Rectal smooth muscle tissue (tissue), 1 donor: ENCODE measurements at regions not wholly inside any gene's neighbourhood (a gene's known extent, or its start where the extent isn't known, plus 50 kb on each side); places are given as distances from the start of the nearest gene placed in this dataset.
"Not testable (repeated sequence)": the region's sequence is repeated elsewhere in the genome, so short reads cannot be mapped to it uniquely, and the experiment has no call there.

Experiments
- H3K27ac ChIP-seq: one replicate; pipeline ENCODE4 v1.7.0; 2013; ENCODE audit warnings: low read depth, low read length, inconsistent platforms
- H3K27me3 ChIP-seq: one replicate; pipeline ENCODE4 v1.7.0; 2013; ENCODE audit warnings: low read length; ENCODE audit not compliant: control insufficient read depth, insufficient read depth
- H3K36me3 ChIP-seq: one replicate; pipeline ENCODE4 v1.7.0; 2013; ENCODE audit warnings: low read length; ENCODE audit not compliant: control insufficient read depth, insufficient read depth
- H3K4me1 ChIP-seq: one replicate; pipeline ENCODE4 v1.7.0; 2013; ENCODE audit warnings: low read length; ENCODE audit not compliant: control insufficient read depth, insufficient read depth
- H3K4me3 ChIP-seq: one replicate; pipeline ENCODE4 v1.7.0; 2013; ENCODE audit warnings: low read length
- H3K9ac ChIP-seq: one replicate; pipeline ENCODE4 v1.7.0; 2013; ENCODE audit warnings: low read length

DNA sequence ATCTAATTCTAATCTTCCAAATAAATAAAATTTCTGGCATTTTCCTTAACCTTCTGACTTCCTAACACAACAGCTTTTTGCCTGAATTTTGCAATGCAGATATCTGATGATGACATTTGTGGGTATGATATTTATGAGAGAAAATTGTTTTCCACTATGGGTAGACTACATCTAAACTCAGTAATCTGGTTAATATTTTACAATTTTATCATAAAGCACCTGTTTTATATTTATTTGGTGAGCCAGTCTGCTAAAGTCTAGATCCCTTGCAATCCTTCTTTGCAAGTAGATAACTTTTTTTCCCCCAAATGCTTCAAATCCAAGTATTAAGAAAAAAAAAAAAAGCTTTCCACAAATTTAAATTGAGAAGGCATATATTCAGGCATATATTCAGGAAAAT is 246.2 kb upstream of the DAB2 start:
- Histone ChIP-seq H3K9ac (no peak overlapping the region), H3K27ac (no peak overlapping the region), H3K36me3 (no peaks in the 10 kb centered on the region), H3K4me3 (no peak overlapping the region), H3K27me3 (no peaks in the 10 kb centered on the region), H3K4me1 (no peaks in the 10 kb centered on the region)

DNA sequence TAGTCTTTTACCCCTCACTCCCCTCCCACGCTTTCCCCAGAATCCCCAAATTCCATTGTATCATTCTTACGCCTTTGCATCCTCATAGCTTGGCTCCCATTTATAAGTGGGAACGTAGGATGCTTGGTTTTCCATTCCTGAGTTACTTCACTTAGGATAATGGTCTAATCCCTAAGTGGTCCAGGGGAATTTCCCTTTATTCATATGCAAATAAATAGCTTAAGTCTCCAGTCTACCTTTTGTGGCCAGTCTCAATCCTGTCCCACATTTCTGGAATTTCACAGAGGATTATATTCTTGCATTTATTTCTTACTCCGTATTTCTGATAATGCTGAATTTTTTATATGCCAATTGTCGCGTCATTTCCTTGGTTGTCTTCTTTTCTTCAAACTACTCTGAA is 245.6 kb upstream of the DAB2 start:
- no peak overlapping the region for H3K27ac ChIP-seq
- no peaks in the 10 kb centered on the region for H3K27me3 ChIP-seq
- H3K9ac ChIP-seq, result no peak overlapping the region
- no peaks in the 10 kb centered on the region for H3K4me1 ChIP-seq
- H3K36me3 ChIP-seq, result no peaks in the 10 kb centered on the region
- H3K4me3 ChIP-seq, result no peak overlapping the region

- Histone ChIP-seq H3K36me3 (no peaks in the 10 kb centered on the region), H3K4me1 (no peaks in the 10 kb centered on the region), H3K27me3 (no peaks in the 10 kb centered on the region), H3K9ac (no peak overlapping the region), H3K4me3 (no peak overlapping the region), H3K27ac (no peak overlapping the region)
These were observed 244.2 kb upstream of the DAB2 start for GRCh38 chr5:39668980-39669379.

DNA sequence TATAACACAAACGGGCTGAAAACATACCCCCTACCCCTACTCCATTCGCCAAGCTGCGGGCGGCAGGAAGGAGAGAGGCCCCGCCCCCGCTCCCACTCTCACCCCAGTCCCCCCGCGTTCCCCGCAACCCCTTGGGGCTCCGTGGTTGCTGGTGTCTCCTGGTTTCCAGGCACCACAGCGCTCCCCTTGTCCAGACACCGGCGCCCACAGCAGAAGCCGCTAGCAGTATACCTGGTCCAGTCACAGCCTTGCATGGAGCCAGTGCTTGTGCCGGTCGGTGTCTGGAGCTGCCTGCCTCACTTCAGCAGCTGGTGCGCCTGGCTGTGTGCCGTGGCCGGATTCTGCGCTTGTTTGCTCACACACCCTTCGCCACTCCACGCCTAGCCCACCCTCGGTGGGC is 240.5 kb upstream of the DAB2 start:
- H3K27me3 ChIP-seq, result no peaks in the 10 kb centered on the region
- H3K27ac ChIP-seq, result no peak overlapping the region
- H3K4me3 ChIP-seq, result no peak overlapping the region
- no peaks in the 10 kb centered on the region for H3K4me1 ChIP-seq
- H3K9ac ChIP-seq, result no peak overlapping the region
- H3K36me3 ChIP-seq, result no peaks in the 10 kb centered on the region

DNA sequence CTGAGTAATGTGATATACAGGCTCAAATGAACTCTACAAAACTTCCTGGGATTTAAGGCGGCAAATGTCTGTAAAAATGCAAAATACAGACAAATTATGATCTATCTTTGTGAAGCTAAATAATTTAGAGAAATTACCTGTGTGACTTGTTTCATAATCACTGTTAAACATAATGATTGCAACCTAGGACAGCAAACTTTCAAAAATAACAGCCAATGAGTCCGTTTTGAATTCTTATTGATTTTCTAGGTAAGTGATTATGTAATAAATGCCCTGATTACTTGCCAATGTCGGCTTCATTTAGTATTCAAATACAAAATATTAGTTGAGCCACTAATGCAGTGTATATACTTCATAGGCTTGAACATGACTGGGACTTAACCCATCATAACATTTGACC is 238.2 kb upstream of the DAB2 start:
- H3K4me1 ChIP-seq, result no peaks in the 10 kb centered on the region
- H3K4me3 ChIP-seq, result no peak overlapping the region
- no peak overlapping the region for H3K27ac ChIP-seq
- H3K9ac ChIP-seq, result no peak overlapping the region
- H3K27me3 ChIP-seq, result no peaks in the 10 kb centered on the region
- no peaks in the 10 kb centered on the region for H3K36me3 ChIP-seq

GRCh38 chr5:39661026-39661779 is 236.4 kb upstream of the DAB2 start:
- no peaks in the 10 kb centered on the region for H3K27me3 ChIP-seq
- H3K4me3 ChIP-seq, result no peak overlapping the region
- no peaks in the 10 kb centered on the region for H3K36me3 ChIP-seq
- no peaks in the 10 kb centered on the region for H3K4me1 ChIP-seq
- H3K9ac ChIP-seq, result no peak overlapping the region
- H3K27ac ChIP-seq, result no peak overlapping the region

DNA sequence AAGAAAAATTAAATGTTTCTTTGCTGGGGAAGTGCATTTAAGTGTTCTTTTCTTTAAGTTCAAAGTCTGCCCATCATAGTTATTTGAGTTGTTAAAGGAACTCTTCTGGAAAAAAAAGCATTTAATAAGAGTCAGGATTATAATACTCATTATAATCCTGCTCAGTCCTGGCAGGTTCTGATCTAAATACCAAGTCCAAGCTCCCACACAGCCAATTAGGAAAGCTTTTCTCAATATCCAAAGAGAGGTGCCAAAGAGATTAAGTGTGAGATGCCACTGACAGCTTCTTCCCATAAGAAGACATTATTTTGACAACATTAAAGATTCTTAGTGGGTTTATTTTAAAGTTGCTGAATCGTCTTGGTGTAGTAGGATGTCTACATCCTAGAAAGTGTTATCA is 235.2 kb upstream of the DAB2 start:
- no peak overlapping the region for H3K9ac ChIP-seq
- H3K4me3 ChIP-seq, result no peak overlapping the region
- no peak overlapping the region for H3K27ac ChIP-seq
- H3K27me3 ChIP-seq, result no peaks in the 10 kb centered on the region
- H3K36me3 ChIP-seq, result no peaks in the 10 kb centered on the region
- no peaks in the 10 kb centered on the region for H3K4me1 ChIP-seq

DNA sequence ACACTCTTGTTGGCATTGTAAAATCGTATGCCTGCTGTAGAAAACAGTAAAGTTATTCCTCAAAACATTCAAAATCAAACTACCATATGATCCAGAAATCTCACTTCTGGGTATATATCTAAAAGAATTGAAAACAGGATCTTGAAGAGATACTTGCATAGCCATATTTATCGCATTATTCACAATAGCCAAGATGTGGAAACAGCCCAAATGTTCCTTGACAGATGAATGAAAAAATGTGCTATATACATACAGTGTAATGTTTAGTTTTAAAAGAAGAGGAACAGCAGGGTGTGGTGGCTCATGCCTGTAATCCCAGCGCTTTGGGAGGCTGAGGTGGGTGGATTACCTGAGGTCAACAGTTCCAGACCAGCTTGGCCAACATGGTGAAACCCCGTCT is 234.1 kb upstream of the DAB2 start:
- no peaks in the 10 kb centered on the region for H3K36me3 ChIP-seq
- no peaks in the 10 kb centered on the region for H3K27me3 ChIP-seq
- H3K27ac ChIP-seq, result no peak overlapping the region
- no peak overlapping the region for H3K4me3 ChIP-seq
- H3K4me1 ChIP-seq, result no peaks in the 10 kb centered on the region
- H3K9ac ChIP-seq, result no peak overlapping the region

GRCh38 chr5:39657943-39658342 is 233.2 kb upstream of the DAB2 start:
- Histone ChIP-seq H3K9ac (no peak overlapping the region), H3K4me1 (no peaks in the 10 kb centered on the region), H3K36me3 (no peaks in the 10 kb centered on the region), H3K27me3 (no peaks in the 10 kb centered on the region), H3K4me3 (no peak overlapping the region), H3K27ac (no peak overlapping the region)

- Histone ChIP-seq H3K36me3 (no peaks in the 10 kb centered on the region), H3K27me3 (no peaks in the 10 kb centered on the region), H3K9ac (no peak overlapping the region), H3K4me3 (no peak overlapping the region), H3K27ac (no peak overlapping the region), H3K4me1 (no peaks in the 10 kb centered on the region)
These were observed 231.8 kb upstream of the DAB2 start for GRCh38 chr5:39656600-39656999.

GRCh38 chr5:39654715-39655114 is 229.9 kb upstream of the DAB2 start:
- Histone ChIP-seq H3K9ac (no peak overlapping the region), H3K36me3 (no peaks in the 10 kb centered on the region), H3K4me3 (no peak overlapping the region), H3K4me1 (no peaks in the 10 kb centered on the region), H3K27me3 (no peaks in the 10 kb centered on the region), H3K27ac (no peak overlapping the region)

DNA sequence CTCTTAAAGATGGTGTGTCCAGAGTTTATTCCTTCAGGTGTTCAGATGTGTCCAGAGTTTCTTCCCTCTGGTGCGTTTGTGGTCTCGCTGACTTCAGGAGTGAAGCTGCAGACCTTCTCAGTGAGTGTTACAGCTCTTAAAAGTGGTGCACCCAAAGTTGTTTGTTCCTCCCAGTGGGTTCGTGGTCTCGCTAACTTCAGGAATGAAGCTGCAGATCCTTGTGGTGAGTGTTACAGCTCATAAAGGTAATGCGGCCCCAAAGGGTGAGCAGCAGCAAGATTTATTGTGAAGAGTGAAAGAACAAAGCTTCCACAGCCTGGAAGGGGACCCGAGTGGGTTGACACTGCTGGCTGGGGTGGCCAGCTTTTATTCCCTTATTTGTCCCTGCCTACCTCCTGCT is 227.7 kb upstream of the DAB2 start:
- H3K4me3 ChIP-seq, H3K4me1 ChIP-seq, H3K36me3 ChIP-seq, H3K27ac ChIP-seq, H3K27me3 ChIP-seq, H3K9ac ChIP-seq: not testable (repeated sequence)

DNA sequence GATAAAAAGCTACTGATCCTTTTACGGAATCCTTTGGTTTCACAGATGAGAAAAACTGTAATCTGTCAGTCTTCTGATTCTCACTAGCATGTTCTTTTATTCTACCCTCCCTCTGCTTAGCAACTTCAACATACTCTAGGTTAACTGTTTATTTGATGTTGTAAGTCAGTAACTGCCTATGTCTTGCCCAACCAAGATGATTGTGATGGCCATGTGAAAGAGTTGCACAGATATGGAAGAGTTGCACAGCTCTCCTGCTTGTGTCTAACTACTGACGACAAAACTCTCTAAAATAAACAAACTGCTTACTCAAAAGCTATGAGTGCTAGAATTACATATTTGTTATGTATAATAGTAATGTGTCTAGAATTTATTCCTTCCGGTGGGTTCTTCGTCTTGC is 227.3 kb upstream of the DAB2 start:
- no peaks in the 10 kb centered on the region for H3K27me3 ChIP-seq
- no peaks in the 10 kb centered on the region for H3K4me1 ChIP-seq
- H3K36me3 ChIP-seq, result no peaks in the 10 kb centered on the region
- no peak overlapping the region for H3K9ac ChIP-seq
- no peak overlapping the region for H3K27ac ChIP-seq
- H3K4me3 ChIP-seq, result no peak overlapping the region
